Retinal pigment epithelial cell (primary cell): ENCODE measurements at regions not wholly inside any gene's neighbourhood (a gene's known extent, or its start where the extent isn't known, plus 50 kb on each side); places are given as distances from the start of the nearest gene placed in this dataset.
"Not testable (repeated sequence)": the region's sequence is repeated elsewhere in the genome, so short reads cannot be mapped to it uniquely, and the experiment has no call there.

Experiments used
- DNase-seq: peaks from one replicate; pipeline ENCODE4 v3.0.0-alpha.2; 2010; ENCODE audit warnings: low read depth
- H3K4me3 ChIP-seq: 2 replicates; pipeline ENCODE4 v1.5.1; 2011; ENCODE audit warnings: mild to moderate bottlenecking, low read length, control low read depth, moderate library complexity
- CTCF ChIP-seq: conservative IDR thresholded peaks from 2 replicates; pipeline ENCODE4 v1.5.1; 2011; ENCODE audit warnings: low read depth, low read length, control low read depth, inconsistent platforms

GRCh38 chr22:48758881-48759875, 1068.5 kb downstream of the BRD1 start:
- no peak for TF ChIP-seq CTCF
- no peak for DNase-seq
- H3K4me3 ChIP-seq, result no peak overlapping the region

GRCh38 chr22:48757985-48758561, 1069.6 kb downstream of the BRD1 start:
- no peak for DNase-seq
- no peak for TF ChIP-seq CTCF
- no peak overlapping the region for H3K4me3 ChIP-seq

GRCh38 chr22:48757581-48757980, 1070.1 kb downstream of the BRD1 start:
- no peak for DNase-seq
- no peak overlapping the region for H3K4me3 ChIP-seq
- TF ChIP-seq CTCF, result no peak

GRCh38 chr22:48757135-48757534, 1070.5 kb downstream of the BRD1 start:
- DNase-seq, H3K4me3 ChIP-seq: not testable (repeated sequence)

GRCh38 chr22:48756146-48757111, 1071.2 kb downstream of the BRD1 start:
- H3K4me3 ChIP-seq, result no peak overlapping the region
- DNase-seq, result no peak
- TF ChIP-seq CTCF, result no peak

- no peak for TF ChIP-seq CTCF
- DNase-seq, result no peak
- H3K4me3 ChIP-seq, result no peak overlapping the region
Measured at GRCh38 chr22:48755059-48755949, 1072.4 kb downstream of the BRD1 start.
